ENCODE measurements at regions not wholly inside any gene's neighbourhood (a gene's known extent, or its start where the extent isn't known, plus 50 kb on each side); places are given as distances from the start of the nearest gene placed in this dataset.

DNA sequence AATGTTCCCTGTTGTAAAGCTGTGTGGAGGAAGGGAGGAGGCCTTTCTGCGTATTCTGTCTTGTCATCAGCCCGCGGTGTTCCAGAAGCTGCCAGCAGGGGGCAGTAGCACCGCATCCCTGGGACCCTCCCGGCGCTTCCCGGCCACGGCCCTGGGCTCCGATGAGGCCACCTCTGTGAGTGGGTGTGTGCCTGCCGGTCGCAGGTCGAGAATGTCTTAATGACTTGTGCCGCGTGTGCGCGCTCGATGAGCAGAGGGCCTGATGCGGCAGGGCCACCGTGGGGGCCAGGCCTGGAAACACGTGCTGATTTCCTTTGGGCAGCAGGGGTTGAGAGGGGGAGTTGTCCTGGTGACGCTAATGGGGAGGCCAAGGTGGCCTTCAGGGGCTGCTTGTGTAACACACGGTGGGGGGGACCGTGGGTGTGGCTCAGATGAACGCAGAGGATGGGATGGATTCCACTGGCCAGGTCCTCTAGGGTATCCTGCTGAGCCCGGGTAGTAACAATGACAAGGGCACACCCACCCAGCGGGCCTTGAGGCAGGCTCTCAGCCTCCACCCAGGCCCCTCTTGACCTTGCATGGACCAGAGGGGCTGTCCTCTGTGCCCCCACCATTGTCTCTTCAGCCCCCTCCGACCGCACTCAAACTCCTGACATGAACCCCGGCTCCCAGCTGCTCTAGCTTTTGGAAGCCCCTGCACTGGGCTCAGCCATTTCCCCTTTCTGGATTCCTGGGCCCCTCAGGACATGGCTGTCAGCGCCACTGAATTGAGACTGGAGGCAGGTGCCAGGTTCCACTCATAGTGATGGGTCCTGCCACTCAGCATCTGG lies 135.9 kb upstream of the PODXL start:
- ATAC-seq (peak; percentile 72), DNase-seq (peak; percentile 77)
- peak; percentile 78 for TF ChIP-seq CTCF (IDR thresholded peaks at IDR 0.05)
- Histone ChIP-seq H3K4me3 (no peak overlapping the region), H3K9me3 (no peaks in the 10 kb centered on the region), H3K27ac (no peak overlapping the region), H3K27me3 (peaks cover 30% of the 10 kb centered on the region), H3K36me3 (no peaks in the 10 kb centered on the region), H3K4me1 (no peaks in the 10 kb centered on the region)
- intact Hi-C loops (cut with DNase I), result no loop called here

GRCh38 chr7:131691454-131692130 lies 135.2 kb upstream of the PODXL start:
- Histone ChIP-seq H3K4me3 (no peak overlapping the region), H3K36me3 (no peaks in the 10 kb centered on the region), H3K27me3 (peaks cover 30% of the 10 kb centered on the region), H3K4me1 (no peaks in the 10 kb centered on the region), H3K9me3 (no peaks in the 10 kb centered on the region), H3K27ac (no peak overlapping the region)
- TF ChIP-seq CTCF (IDR thresholded peaks at IDR 0.05), result no peak
- ATAC-seq, result no peak
- DNase-seq, result no peak
- intact Hi-C loops (cut with DNase I), result no loop called here

- Histone ChIP-seq H3K36me3 (no peaks in the 10 kb centered on the region), H3K4me3 (no peak overlapping the region), H3K4me1 (no peaks in the 10 kb centered on the region), H3K9me3 (no peaks in the 10 kb centered on the region), H3K27ac (no peak overlapping the region), H3K27me3 (peaks cover 30% of the 10 kb centered on the region)
- intact Hi-C loops (cut with DNase I), result no loop called here
- TF ChIP-seq CTCF (IDR thresholded peaks at IDR 0.05), result no peak
- ATAC-seq, result no peak
- DNase-seq, result no peak
Measured at GRCh38 chr7:131690441-131690840, 134.0 kb upstream of the PODXL start.

DNA sequence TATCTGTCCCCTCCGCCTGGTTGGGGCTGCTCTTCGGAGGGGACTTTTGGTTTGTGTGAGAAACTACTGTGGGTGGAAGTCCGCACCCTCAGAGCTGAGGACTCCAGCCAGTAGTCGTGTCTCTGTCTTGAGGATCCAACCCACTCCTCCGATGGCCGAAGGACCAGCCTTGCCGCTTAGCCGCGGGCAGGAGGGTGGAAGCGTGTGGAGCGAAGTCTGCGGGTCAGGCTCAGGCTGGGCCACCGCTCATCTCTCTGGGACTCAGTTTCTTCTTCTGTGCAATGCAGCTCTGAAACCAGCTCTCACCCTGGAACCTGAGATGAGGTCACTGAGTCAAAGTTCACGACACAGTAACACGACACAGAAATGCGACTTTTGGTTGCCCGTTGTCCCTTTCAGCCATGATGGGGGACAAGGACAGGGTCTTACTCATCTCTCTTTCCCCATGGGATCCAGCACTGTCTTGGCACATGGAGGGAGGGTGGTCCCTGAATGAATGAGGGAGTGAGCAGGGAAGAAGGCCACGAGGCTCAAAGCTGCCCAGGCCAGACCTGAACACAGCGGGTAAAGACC lies 133.3 kb upstream of the PODXL start:
- no peak for DNase-seq
- intact Hi-C loops (cut with DNase I), result no loop called here
- no peak for TF ChIP-seq CTCF (IDR thresholded peaks at IDR 0.05)
- Histone ChIP-seq H3K36me3 (no peaks in the 10 kb centered on the region), H3K27me3 (peaks cover 30% of the 10 kb centered on the region), H3K4me1 (no peaks in the 10 kb centered on the region), H3K4me3 (no peak overlapping the region), H3K9me3 (no peaks in the 10 kb centered on the region), H3K27ac (no peak overlapping the region)
- no peak for ATAC-seq

GRCh38 chr7:131688738-131689661 lies 132.6 kb upstream of the PODXL start:
- intact Hi-C loops (cut with DNase I), result no loop called here
- Histone ChIP-seq H3K27me3 (peaks cover 30% of the 10 kb centered on the region), H3K27ac (no peak overlapping the region), H3K9me3 (no peaks in the 10 kb centered on the region), H3K4me1 (no peaks in the 10 kb centered on the region), H3K36me3 (no peaks in the 10 kb centered on the region), H3K4me3 (no peak overlapping the region)
- TF ChIP-seq CTCF (IDR thresholded peaks at IDR 0.05), result peak; percentile 97
- no peak for DNase-seq
- ATAC-seq, result peak; percentile 85
